GM12872 (cell line): ENCODE measurements at regions not wholly inside any gene's neighbourhood (a gene's known extent, or its start where the extent isn't known, plus 50 kb on each side); places are given as distances from the start of the nearest gene placed in this dataset.

Source experiments
- TF ChIP-seq, protein P1 (sequence below): IDR thresholded peaks from 3 replicates; pipeline ENCODE4 v1.5.1; 2011; ENCODE audit warnings: low read depth, mild to moderate bottlenecking, low read length, moderate library complexity; ENCODE audit not compliant: insufficient read depth

DNA sequence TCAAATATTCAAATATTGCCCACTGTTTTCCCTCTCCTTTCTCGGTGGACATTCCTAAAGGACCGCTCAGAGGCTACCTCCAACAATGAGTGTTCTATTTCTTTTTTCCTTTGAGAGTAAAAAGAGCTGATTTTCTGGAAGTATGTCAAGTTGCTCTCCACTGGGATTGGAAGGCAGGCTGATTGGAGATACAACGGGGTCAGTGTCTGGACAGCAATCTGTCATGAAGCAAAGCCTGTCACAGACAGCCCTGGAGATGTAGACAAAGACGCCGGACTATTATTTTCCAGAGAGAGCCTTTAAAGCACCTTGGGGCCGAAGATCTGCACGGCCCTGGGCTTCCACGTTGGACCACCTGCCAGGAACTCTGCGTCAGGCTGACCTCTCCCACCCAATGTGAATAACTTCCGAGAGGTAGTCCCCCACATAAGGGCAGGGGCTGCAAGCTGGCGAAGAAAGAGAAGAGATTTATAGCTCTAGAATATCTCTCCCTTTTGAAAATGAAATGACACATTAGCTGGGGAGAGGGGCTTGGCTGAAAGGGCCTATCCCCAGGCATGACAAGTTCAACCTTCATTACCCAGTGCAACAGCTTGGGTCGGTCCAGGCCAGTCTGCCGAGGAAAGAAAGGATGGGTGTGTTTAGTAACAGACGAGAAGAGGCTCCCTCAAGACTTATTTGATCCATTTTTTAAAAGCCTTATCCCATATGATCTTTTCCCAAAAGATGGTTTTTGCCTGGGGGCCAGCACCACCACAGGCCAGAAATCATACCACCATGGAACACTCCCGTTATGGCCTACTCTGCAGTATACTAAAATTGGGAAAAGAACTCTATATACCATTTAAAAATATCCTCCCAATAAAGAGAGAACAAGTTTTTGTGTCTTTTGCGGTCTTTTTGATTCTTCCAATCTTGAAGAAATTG, 131.1 kb downstream of the OLIG3 start:
- TF ChIP-seq, protein P1, sequence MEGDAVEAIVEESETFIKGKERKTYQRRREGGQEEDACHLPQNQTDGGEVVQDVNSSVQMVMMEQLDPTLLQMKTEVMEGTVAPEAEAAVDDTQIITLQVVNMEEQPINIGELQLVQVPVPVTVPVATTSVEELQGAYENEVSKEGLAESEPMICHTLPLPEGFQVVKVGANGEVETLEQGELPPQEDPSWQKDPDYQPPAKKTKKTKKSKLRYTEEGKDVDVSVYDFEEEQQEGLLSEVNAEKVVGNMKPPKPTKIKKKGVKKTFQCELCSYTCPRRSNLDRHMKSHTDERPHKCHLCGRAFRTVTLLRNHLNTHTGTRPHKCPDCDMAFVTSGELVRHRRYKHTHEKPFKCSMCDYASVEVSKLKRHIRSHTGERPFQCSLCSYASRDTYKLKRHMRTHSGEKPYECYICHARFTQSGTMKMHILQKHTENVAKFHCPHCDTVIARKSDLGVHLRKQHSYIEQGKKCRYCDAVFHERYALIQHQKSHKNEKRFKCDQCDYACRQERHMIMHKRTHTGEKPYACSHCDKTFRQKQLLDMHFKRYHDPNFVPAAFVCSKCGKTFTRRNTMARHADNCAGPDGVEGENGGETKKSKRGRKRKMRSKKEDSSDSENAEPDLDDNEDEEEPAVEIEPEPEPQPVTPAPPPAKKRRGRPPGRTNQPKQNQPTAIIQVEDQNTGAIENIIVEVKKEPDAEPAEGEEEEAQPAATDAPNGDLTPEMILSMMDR: no peak

DNA sequence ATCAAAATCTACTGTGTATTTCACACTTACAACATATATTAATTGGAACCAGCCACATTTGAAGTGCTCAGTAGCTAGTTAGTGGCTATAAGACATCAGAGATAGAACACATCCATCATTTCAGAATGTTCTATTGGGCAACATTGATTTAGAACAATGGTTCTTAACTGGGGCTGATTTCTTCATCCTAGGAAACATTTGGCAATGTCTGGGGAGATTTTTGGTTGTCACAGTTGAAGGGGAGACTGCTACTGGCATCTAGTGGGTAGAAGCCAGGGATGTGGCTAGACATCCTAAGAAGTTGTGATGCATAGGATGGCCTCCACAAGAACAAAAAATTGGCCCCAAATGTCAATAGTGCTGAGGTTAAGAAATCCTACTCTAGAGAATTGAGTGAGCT, 132.5 kb downstream of the OLIG3 start:
- TF ChIP-seq, protein P1: no peak

- TF ChIP-seq, protein P1: no peak
These were observed 135.9 kb downstream of the OLIG3 start for GRCh38 chr6:137358273-137358672.

- TF ChIP-seq, protein P1: no peak
These were observed 136.3 kb downstream of the OLIG3 start for GRCh38 chr6:137357948-137358266.

DNA sequence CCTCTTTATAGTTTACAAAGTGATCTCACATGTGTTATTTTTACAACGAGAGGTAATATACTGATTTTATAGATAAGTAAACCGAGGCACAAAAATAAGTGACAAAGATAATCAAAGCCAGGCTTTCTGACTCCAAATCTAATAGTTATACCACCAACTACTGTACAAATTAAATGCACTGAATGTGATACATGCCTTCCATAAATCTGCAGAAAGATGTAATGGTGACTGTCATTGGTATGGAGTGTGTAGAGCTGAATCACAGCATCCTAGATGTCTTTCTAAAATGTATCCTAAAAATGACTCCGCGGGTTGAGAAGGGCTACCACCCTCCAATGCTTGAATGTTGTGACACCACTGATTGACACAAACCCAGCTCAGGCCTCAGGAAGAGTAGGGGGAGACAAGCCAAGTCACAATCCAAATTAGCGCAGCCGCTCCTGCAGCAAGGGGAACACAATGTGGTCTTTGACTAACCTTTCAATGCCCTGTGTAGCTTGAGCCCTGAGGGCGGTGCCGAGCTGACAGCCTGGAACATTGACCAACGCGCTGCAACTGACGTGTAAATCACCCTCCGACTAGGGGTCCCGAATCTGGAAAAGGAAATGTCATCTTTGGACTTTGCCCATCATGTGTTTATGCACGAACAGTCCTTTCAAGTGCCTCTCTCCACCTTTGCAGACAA, 136.8 kb downstream of the OLIG3 start:
- TF ChIP-seq, protein P1: no peak

- TF ChIP-seq, protein P1: no peak
These were observed 134.7 kb upstream of the IFNGR1 start for GRCh38 chr6:137353842-137354397.

- TF ChIP-seq, protein P1: no peak
These were observed 134.2 kb upstream of the IFNGR1 start for GRCh38 chr6:137353346-137353745.
